GM12878 (cell line): ENCODE measurements at regions not wholly inside any gene's neighbourhood (a gene's known extent, or its start where the extent isn't known, plus 50 kb on each side); places are given as distances from the start of the nearest gene placed in this dataset.

Experiments
- ATAC-seq: fragments of 200-7000 bp; cut with Tn5 transposase; 3 replicates; pipeline ENCODE4 v1.9.1; 2020; ENCODE audit warnings: mild to moderate bottlenecking, moderate library complexity
- BruUV-seq: library from RNA; stranded (reverse); fragments of 400-500 nt; replicated peaks from 2 replicates; lab custom pipeline; 2021; lab: Mats Ljungman, UMichigan
- CTCF ChIA-PET: fragments of 300-600 bp; sonication (Branson Sonifier 250); formaldehyde crosslinking; extraction: SDS; loops from one replicate; lab custom pipeline; 2021; ENCODE audit warnings: inconsistent platforms; lab: Yijun Ruan, JAX
- POLR2A ChIA-PET: fragments of 350-600 bp; formaldehyde crosslinking; extraction: SDS; loops from one replicate; lab custom pipeline; 2021; ENCODE audit warnings: inconsistent platforms; lab: Charles Lee
- RAD21 ChIA-PET: fragments of 300-600 bp; sonication (Branson Sonifier 250); formaldehyde crosslinking; loops from one replicate; lab custom pipeline; 2023; ENCODE audit warnings: antibody characterized with exemption; ENCODE audit not compliant: unreplicated experiment; lab: Charles Lee
- SMC1A ChIA-PET: fragments of 300-600 bp; sonication (Branson Sonifier 250); formaldehyde crosslinking; loops from one replicate; lab custom pipeline; 2023; ENCODE audit not compliant: unreplicated experiment, uncharacterized antibody; lab: Charles Lee
- DNase-seq: peaks from one replicate; pipeline ENCODE4 v3.0.0-alpha.2; 2011; ENCODE audit warnings: low read depth, low spot score
- FAIRE-seq: peaks from 3 replicates; lab custom pipeline; 2011; peaks lifted over from hg19 to GRCh38; lab: Jason Lieb, UNC
- H2AFZ ChIP-seq: 2 replicates; pipeline ENCODE4 v1.6.0; 2011; ENCODE audit warnings: low read depth, low read length, control low read depth; ENCODE audit not compliant: control insufficient read depth
- H3K27ac ChIP-seq: 2 replicates; pipeline ENCODE4 v1.5.1; 2011; ENCODE audit warnings: control low read depth; ENCODE audit not compliant: control insufficient read depth, insufficient read depth
- H3K27me3 ChIP-seq, 2 experiments: replicated peaks in 1 of 2; 2 replicates each; pipeline versions ENCODE4 v1.6.0 to v1.6.1; 2011; ENCODE audit warnings: low read length in 1 of 2; ENCODE audit not compliant: control insufficient read depth in 2 of 2, insufficient read depth in 2 of 2
- H3K36me3 ChIP-seq, 2 experiments: 2 replicates each; pipeline ENCODE4 v1.5.1; 2011; ENCODE audit warnings: low read length in 1 of 2; ENCODE audit not compliant: control insufficient read depth in 2 of 2, insufficient read depth in 2 of 2
- H3K4me1 ChIP-seq: 2 replicates; pipeline ENCODE4 v1.6.1; 2011; ENCODE audit warnings: mild to moderate bottlenecking, low read length, moderate library complexity, mixed read lengths; ENCODE audit not compliant: control insufficient read depth, insufficient read depth
- H3K4me2 ChIP-seq: 2 replicates; pipeline ENCODE4 v1.6.0; 2011; ENCODE audit warnings: control low read depth; ENCODE audit not compliant: control insufficient read depth, insufficient read depth
- H3K4me3 ChIP-seq: fragments of 200-600 bp; sonication (generic); 2 replicates; pipeline ENCODE4 v1.5.1; 2016
- H3K79me2 ChIP-seq: 2 replicates; pipeline ENCODE4 v1.6.0; 2011; ENCODE audit warnings: low read length; ENCODE audit not compliant: control insufficient read depth, insufficient read depth
- H3K9ac ChIP-seq: 2 replicates; pipeline ENCODE4 v1.8.0; 2011; ENCODE audit warnings: low read length, control low read depth, mixed read lengths; ENCODE audit not compliant: control insufficient read depth, insufficient read depth
- H3K9me3 ChIP-seq: replicated peaks from 3 replicates; pipeline ENCODE4 v1.5.1; 2011; ENCODE audit warnings: mild to moderate bottlenecking, low read length; ENCODE audit not compliant: control insufficient read depth, insufficient read depth
- H4K20me1 ChIP-seq: 2 replicates; pipeline ENCODE4 v1.6.0; 2011; ENCODE audit not compliant: control insufficient read depth, insufficient read depth
- BCL11A ChIP-seq: IDR thresholded peaks from 2 replicates; pipeline ENCODE4 v1.6.1; 2011; ENCODE audit warnings: low read depth, low read length
- CREB1 ChIP-seq: IDR thresholded peaks from 2 replicates; pipeline ENCODE4 v1.6.1; 2012; ENCODE audit warnings: low read depth, mild to moderate bottlenecking, inconsistent platforms
- JUNB ChIP-seq: IDR thresholded peaks from 2 replicates; pipeline ENCODE4 v1.6.1; 2016; ENCODE audit warnings: antibody characterized with exemption, mild to moderate bottlenecking
- KDM1A ChIP-seq: fragments of 200-600 bp; sonication (generic); IDR thresholded peaks from 2 replicates; pipeline ENCODE4 v1.6.1; 2016; ENCODE audit warnings: borderline replicate concordance
- MEF2B ChIP-seq: fragments of 450-650 bp; IDR thresholded peaks from 2 replicates; pipeline ENCODE4 v1.6.1; 2018; ENCODE audit warnings: mild to moderate bottlenecking, moderate library complexity; ENCODE audit not compliant: partially characterized antibody, poor library complexity, severe bottlenecking
- ZZZ3 ChIP-seq: IDR thresholded peaks from 2 replicates; pipeline ENCODE4 v1.6.1; 2011; ENCODE audit warnings: low read depth; ENCODE audit not compliant: control insufficient read depth, insufficient read length
- WGBS: methylation state at CpG from one replicate; pipeline ENCODE4 v1.1.6; 2016; ENCODE audit warnings: low lambda C conversion rate; ENCODE audit not compliant: insufficient replicate concordance, insufficient coverage; ENCODE audit errors: missing lambda C conversion rate; 5-methylcytosine and 5-hydroxymethylcytosine counted together
- in situ Hi-C: fragments of 300-500 bp; cut with MboI; formaldehyde crosslinking; loops from 9 replicates; pipeline ENCODE4 v1.14.3; 2018; ENCODE audit warnings: mixed read lengths
- intact Hi-C: fragments of 100-400 bp; cut with micrococcal nuclease; formaldehyde crosslinking; loops from one replicate; pipeline ENCODE4 v1.14.2; 2022; ENCODE audit not compliant: unreplicated experiment
- TF ChIP-seq, protein P1 (sequence below): IDR thresholded peaks from 2 replicates; pipeline ENCODE4 v1.6.1; 2011; ENCODE audit warnings: borderline replicate concordance, low read depth, mild to moderate bottlenecking, moderate library complexity, low read length; ENCODE audit not compliant: insufficient read depth, poor library complexity, severe bottlenecking
- TF ChIP-seq, protein P2 (sequence below): fragments of 450-650 bp; formaldehyde crosslinking; IDR thresholded peaks from 2 replicates; pipeline ENCODE4 v1.4.0; 2022; ENCODE audit warnings: mild to moderate bottlenecking, moderate library complexity

DNA sequence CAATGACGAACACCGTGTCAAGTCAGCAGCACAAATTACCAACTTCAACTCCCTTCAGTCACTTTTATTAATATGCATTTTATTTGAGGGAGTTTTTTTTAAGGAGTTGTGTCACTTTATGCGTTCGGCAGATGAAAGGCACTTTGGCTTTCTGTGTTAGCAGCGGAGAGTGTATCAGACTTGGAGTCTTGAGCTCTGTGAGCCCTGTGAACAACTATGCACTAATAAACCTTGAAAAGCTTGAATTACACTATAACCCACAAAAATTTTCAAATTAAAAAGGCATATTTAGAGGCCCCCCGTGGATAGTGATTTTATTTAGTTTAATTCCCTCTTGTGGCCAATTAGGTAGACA, 335.3 kb upstream of the NT5E start:
- FAIRE-seq: no peak
- Histone ChIP-seq H3K4me1 (no peaks in the 10 kb centered on the region), H3K27me3 (no peaks in the 10 kb centered on the region), H3K27ac (no peak overlapping the region), H4K20me1 (no peaks in the 10 kb centered on the region), H3K4me3 (no peak overlapping the region), H3K79me2 (no peaks in the 10 kb centered on the region), H3K4me2 (no peak overlapping the region), H2AFZ (no peak overlapping the region), H3K36me3 (no peaks in the 10 kb centered on the region), H3K9ac (no peak overlapping the region), H3K9me3 (no peaks in the 10 kb centered on the region)
- 65% methylated on average over 6 of the region's 6 CpGs for WGBS
- no peak for TF ChIP-seq MEF2B
- TF ChIP-seq ZZZ3: no peak
- TF ChIP-seq, protein P1, sequence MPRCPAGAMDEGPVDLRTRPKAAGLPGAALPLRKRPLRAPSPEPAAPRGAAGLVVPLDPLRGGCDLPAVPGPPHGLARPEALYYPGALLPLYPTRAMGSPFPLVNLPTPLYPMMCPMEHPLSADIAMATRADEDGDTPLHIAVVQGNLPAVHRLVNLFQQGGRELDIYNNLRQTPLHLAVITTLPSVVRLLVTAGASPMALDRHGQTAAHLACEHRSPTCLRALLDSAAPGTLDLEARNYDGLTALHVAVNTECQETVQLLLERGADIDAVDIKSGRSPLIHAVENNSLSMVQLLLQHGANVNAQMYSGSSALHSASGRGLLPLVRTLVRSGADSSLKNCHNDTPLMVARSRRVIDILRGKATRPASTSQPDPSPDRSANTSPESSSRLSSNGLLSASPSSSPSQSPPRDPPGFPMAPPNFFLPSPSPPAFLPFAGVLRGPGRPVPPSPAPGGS: no peak
- TF ChIP-seq, protein P2, sequence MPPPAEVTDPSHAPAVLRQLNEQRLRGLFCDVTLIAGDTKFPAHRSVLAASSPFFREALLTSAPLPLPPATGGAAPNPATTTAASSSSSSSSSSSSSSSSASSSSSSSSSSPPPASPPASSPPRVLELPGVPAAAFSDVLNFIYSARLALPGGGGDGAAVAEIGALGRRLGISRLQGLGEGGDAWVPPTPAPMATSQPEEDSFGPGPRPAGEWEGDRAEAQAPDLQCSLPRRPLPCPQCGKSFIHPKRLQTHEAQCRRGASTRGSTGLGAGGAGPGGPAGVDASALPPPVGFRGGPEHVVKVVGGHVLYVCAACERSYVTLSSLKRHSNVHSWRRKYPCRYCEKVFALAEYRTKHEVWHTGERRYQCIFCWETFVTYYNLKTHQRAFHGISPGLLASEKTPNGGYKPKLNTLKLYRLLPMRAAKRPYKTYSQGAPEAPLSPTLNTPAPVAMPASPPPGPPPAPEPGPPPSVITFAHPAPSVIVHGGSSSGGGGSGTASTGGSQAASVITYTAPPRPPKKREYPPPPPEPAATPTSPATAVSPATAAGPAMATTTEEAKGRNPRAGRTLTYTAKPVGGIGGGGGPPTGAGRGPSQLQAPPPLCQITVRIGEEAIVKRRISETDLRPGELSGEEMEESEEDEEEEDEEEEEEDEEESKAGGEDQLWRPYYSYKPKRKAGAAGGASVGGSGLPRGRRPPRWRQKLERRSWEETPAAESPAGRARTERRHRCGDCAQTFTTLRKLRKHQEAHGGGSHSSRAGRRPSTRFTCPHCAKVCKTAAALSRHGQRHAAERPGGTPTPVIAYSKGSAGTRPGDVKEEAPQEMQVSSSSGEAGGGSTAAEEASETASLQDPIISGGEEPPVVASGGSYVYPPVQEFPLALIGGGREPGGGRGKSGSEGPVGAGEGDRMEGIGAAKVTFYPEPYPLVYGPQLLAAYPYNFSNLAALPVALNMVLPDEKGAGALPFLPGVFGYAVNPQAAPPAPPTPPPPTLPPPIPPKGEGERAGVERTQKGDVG (CRISPR knock-in tag): no peak
- no peak for TF ChIP-seq JUNB
- no peak for TF ChIP-seq BCL11A
- TF ChIP-seq CREB1: no peak
- no peak for TF ChIP-seq KDM1A
- in situ Hi-C loops (no loop called here), intact Hi-C loops (no loop called here)
- no peak for ATAC-seq
- SMC1A ChIA-PET: no interaction called here
- CTCF ChIA-PET: no interaction called here
- BruUV-seq: no TSS peak
- POLR2A ChIA-PET: no interaction called here
- RAD21 ChIA-PET: no interaction called here
- no peak for DNase-seq
